PC-3 (cell line): ENCODE measurements at regions not wholly inside any gene's neighbourhood (a gene's known extent, or its start where the extent isn't known, plus 50 kb on each side); places are given as distances from the start of the nearest gene placed in this dataset.

Experiments used
- ATAC-seq: fragments of 200-7000 bp; cut with Tn5 transposase; 2 replicates; pipeline ENCODE4 v1.9.1; 2020; ENCODE audit warnings: mild to moderate bottlenecking, moderate library complexity
- BruUV-seq: library from RNA; stranded (reverse); fragments of 400-500 nt; replicated peaks from 2 replicates; lab custom pipeline; 2021; lab: Mats Ljungman, UMichigan
- CTCF ChIA-PET: fragments of 300-600 bp; sonication (Branson Sonifier 250); formaldehyde crosslinking; loops from one replicate; lab custom pipeline; 2022; ENCODE audit warnings: antibody characterized with exemption; lab: Charles Lee
- POLR2A ChIA-PET: fragments of 300-600 bp; sonication (Branson Sonifier 250); formaldehyde crosslinking; loops from one replicate; lab custom pipeline; 2022; ENCODE audit warnings: antibody characterized with exemption; ENCODE audit not compliant: unreplicated experiment; lab: Charles Lee
- DNase-seq: peaks from one replicate; pipeline ENCODE4 v3.0.0-alpha.2; 2015
- H2AFZ ChIP-seq: fragments of 300-600 bp; sonication (generic); 2 replicates; pipeline ENCODE4 v1.6.0; 2016; ENCODE audit warnings: antibody characterized with exemption, low read length
- H3F3A ChIP-seq: fragments of 300-600 bp; sonication (generic); one replicate; pipeline ENCODE4 v1.6.0; 2017; ENCODE audit warnings: antibody characterized with exemption, low read length, control low read depth, mild to moderate bottlenecking; ENCODE audit not compliant: unreplicated experiment
- H3K27ac ChIP-seq: fragments of 300-600 bp; sonication (generic); 2 replicates; pipeline ENCODE4 v1.5.1; 2016; ENCODE audit warnings: mild to moderate bottlenecking, low read length
- H3K27me3 ChIP-seq: fragments of 300-600 bp; sonication (generic); 2 replicates; pipeline ENCODE4 v1.6.1; 2016; ENCODE audit warnings: low read length, mixed read lengths
- H3K36me3 ChIP-seq: fragments of 300-600 bp; sonication (generic); 2 replicates; pipeline ENCODE4 v1.6.1; 2016; ENCODE audit warnings: low read depth, mixed run types, low read length, mixed read lengths
- H3K4me1 ChIP-seq: fragments of 300-600 bp; sonication (generic); 2 replicates; pipeline ENCODE4 v1.5.1; 2016; ENCODE audit warnings: low read length; ENCODE audit not compliant: insufficient read depth
- H3K4me2 ChIP-seq: fragments of 300-600 bp; sonication (generic); 2 replicates; pipeline ENCODE4 v1.6.0; 2016; ENCODE audit warnings: low read length
- H3K4me3 ChIP-seq: fragments of 300-600 bp; sonication (generic); 2 replicates; pipeline ENCODE4 v1.5.1; 2016; ENCODE audit warnings: mild to moderate bottlenecking, low read length, mixed read lengths
- H3K79me2 ChIP-seq: fragments of 300-600 bp; sonication (generic); 2 replicates; pipeline ENCODE4 v1.6.1; 2017; ENCODE audit warnings: low read length, mixed read lengths
- H3K9ac ChIP-seq: fragments of 300-600 bp; sonication (generic); 2 replicates; pipeline ENCODE4 v1.6.0; 2016; ENCODE audit warnings: mild to moderate bottlenecking, low read length
- H3K9me2 ChIP-seq: fragments of 300-600 bp; sonication (generic); replicated peaks from 2 replicates; pipeline ENCODE4 v1.6.1; 2016; ENCODE audit warnings: mixed run types, low read length, mixed read lengths
- H3K9me3 ChIP-seq: fragments of 300-600 bp; sonication (generic); 2 replicates; pipeline ENCODE4 v1.6.1; 2016; ENCODE audit warnings: low read length, mixed read lengths
- H4K20me1 ChIP-seq: fragments of 300-600 bp; sonication (generic); 2 replicates; pipeline ENCODE4 v1.6.1; 2016; ENCODE audit warnings: low read length, mixed read lengths
- CTCF ChIP-seq: fragments of 300-600 bp; sonication (generic); conservative IDR thresholded peaks from 2 replicates; pipeline ENCODE4 v1.5.1; 2017; ENCODE audit warnings: antibody characterized with exemption, low read depth, mild to moderate bottlenecking, low read length
- EZH2 ChIP-seq: fragments of 300-600 bp; sonication (generic); IDR thresholded peaks from one replicate; pipeline ENCODE4 v1.6.1; 2017; ENCODE audit warnings: antibody characterized with exemption, mild to moderate bottlenecking, low read length; ENCODE audit not compliant: unreplicated experiment
- EZH2phosphoT487 ChIP-seq: fragments of 300-600 bp; sonication (generic); IDR thresholded peaks from 2 replicates; pipeline ENCODE4 v1.6.1; 2018; ENCODE audit warnings: mild to moderate bottlenecking, antibody characterized with exemption, low read length, borderline replicate concordance
- intact Hi-C: fragments of 100-400 bp; cut with micrococcal nuclease; formaldehyde crosslinking; loops from 2 replicates; pipeline ENCODE4 v1.9.0; 2023

- DNase-seq = no peak
- H3K36me3 ChIP-seq = no peaks in the 10 kb centered on the region
- H3K27ac ChIP-seq = no peak overlapping the region
- H3K4me2 ChIP-seq = no peak overlapping the region
- no peak overlapping the region for H3K4me3 ChIP-seq
- no peak for ATAC-seq
- ChIA-PET POLR2A (no interaction called here), CTCF (no interaction called here)
- peaks cover 4% of the 10 kb centered on the region; the same call in 1 of the 2 replicates for H3K4me1 ChIP-seq
- H3K9ac ChIP-seq = no peak overlapping the region
- no peaks in the 10 kb centered on the region for H3K9me3 ChIP-seq
- no peak overlapping the region for H2AFZ ChIP-seq
- TF ChIP-seq CTCF = no peak
- no peak for TF ChIP-seq EZH2
- no peak for TF ChIP-seq EZH2phosphoT487
- H3F3A ChIP-seq = no peaks in the 10 kb centered on the region
- no TSS peak for BruUV-seq
- H4K20me1 ChIP-seq = no peaks in the 10 kb centered on the region
- no peaks in the 10 kb centered on the region for H3K79me2 ChIP-seq
- H3K9me2 ChIP-seq = no peaks in the 10 kb centered on the region
- peaks cover 60% of the 10 kb centered on the region for H3K27me3 ChIP-seq
- intact Hi-C loops = no loop called here
Observed at GRCh38 chr14:66065188-66065587, 421.0 kb upstream of the CCDC196 start.

- Histone ChIP-seq H2AFZ (no peak overlapping the region), H3K4me1 (peaks cover 4% of the 10 kb centered on the region; the same call in 1 of the 2 replicates), H3F3A (no peaks in the 10 kb centered on the region), H3K79me2 (no peaks in the 10 kb centered on the region), H3K27ac (no peak overlapping the region), H3K9me2 (no peaks in the 10 kb centered on the region), H3K9ac (no peak overlapping the region), H3K9me3 (no peaks in the 10 kb centered on the region), H3K27me3 (peaks cover 66% of the 10 kb centered on the region), H3K36me3 (no peaks in the 10 kb centered on the region), H4K20me1 (no peaks in the 10 kb centered on the region), H3K4me3 (no peak overlapping the region), H3K4me2 (no peak overlapping the region)
- CTCF ChIA-PET = no interaction called here
- ATAC-seq = no peak
- DNase-seq = no peak
- no peak for TF ChIP-seq EZH2
- TF ChIP-seq EZH2phosphoT487 = no peak
- TF ChIP-seq CTCF = no peak
- intact Hi-C loops = no loop called here
- BruUV-seq = no TSS peak
- POLR2A ChIA-PET = no interaction called here
Observed at GRCh38 chr14:66066981-66067776, 419.0 kb upstream of the CCDC196 start.

GRCh38 chr14:66069036-66069435, 417.1 kb upstream of the CCDC196 start:
- Histone ChIP-seq H3K27me3 (peaks cover 67% of the 10 kb centered on the region), H3K9ac (no peak overlapping the region), H3K4me1 (peaks cover 4% of the 10 kb centered on the region; the same call in 1 of the 2 replicates), H3K9me3 (no peaks in the 10 kb centered on the region), H3K36me3 (no peaks in the 10 kb centered on the region), H2AFZ (no peak overlapping the region), H3K9me2 (no peaks in the 10 kb centered on the region), H4K20me1 (no peaks in the 10 kb centered on the region), H3K79me2 (no peaks in the 10 kb centered on the region), H3K27ac (no peak overlapping the region), H3F3A (no peaks in the 10 kb centered on the region), H3K4me3 (no peak overlapping the region), H3K4me2 (no peak overlapping the region)
- DNase-seq = no peak
- CTCF ChIA-PET = no interaction called here
- TF ChIP-seq CTCF (no peak), EZH2 (no peak), EZH2phosphoT487 (no peak)
- no TSS peak for BruUV-seq
- intact Hi-C loops = no loop called here
- ATAC-seq = no peak
- POLR2A ChIA-PET = interaction anchor here (0.7 kb wide), 1 partner anchor 124 kb away, joined by 4 read pairs; no protein-coding TSS in a partner anchor
